ENCODE measurements at regions not wholly inside any gene's neighbourhood (a gene's known extent, or its start where the extent isn't known, plus 50 kb on each side); places are given as distances from the start of the nearest gene placed in this dataset.
"Not testable (repeated sequence)": the region's sequence is repeated elsewhere in the genome, so short reads cannot be mapped to it uniquely, and the experiment has no call there.

- TF ChIP-seq CTCF (conservative IDR thresholded peaks at IDR 0.05; ENCODE audit: low read depth, low read length); MXI1 (IDR thresholded peaks at IDR 0.05; ENCODE audit: borderline replicate concordance, low read depth, low read length); CEBPB (IDR thresholded peaks at IDR 0.05; ENCODE audit: low read depth, low read length); MAFK (IDR thresholded peaks at IDR 0.05; ENCODE audit: low read depth, low read length); RAD21 (IDR thresholded peaks at IDR 0.05; ENCODE audit: low read length); RCOR1 (IDR thresholded peaks at IDR 0.05; ENCODE audit: insufficient replicate concordance, low read length); RFX5 (IDR thresholded peaks at IDR 0.05; ENCODE audit: low read depth, low read length); SMC3 (IDR thresholded peaks at IDR 0.05; ENCODE audit: low read depth, low read length); USF2 (IDR thresholded peaks at IDR 0.05; ENCODE audit: low read depth, low read length); POLR2A (IDR thresholded peaks at IDR 0.05; ENCODE audit: low read depth, low read length); BHLHE40 (IDR thresholded peaks at IDR 0.05; ENCODE audit: low read depth, low read length); ELK1 (IDR thresholded peaks at IDR 0.05; ENCODE audit: borderline replicate concordance, low read depth, low read length); FOS (IDR thresholded peaks at IDR 0.05; ENCODE audit: low read depth, low read length): not testable (repeated sequence)
Observed at GRCh38 chr1:43090157-43090556, 81.9 kb downstream of the EBNA1BP2 start.
